DND-41 (cell line): ENCODE measurements at regions not wholly inside any gene's neighbourhood (a gene's known extent, or its start where the extent isn't known, plus 50 kb on each side); places are given as distances from the start of the nearest gene placed in this dataset.

ENCODE experiments used
- ATAC-seq: fragments of 200-7000 bp; cut with Tn5 transposase; 3 replicates; pipeline ENCODE4 v1.9.1; 2021; ENCODE audit warnings: low read depth; ENCODE audit not compliant: insufficient read depth
- DNase-seq: peaks from one replicate; pipeline ENCODE4 v3.0.0-alpha.2; 2020
- H2AFZ ChIP-seq: 2 replicates; pipeline ENCODE4 v1.6.0; 2012; ENCODE audit warnings: low read depth, low read length
- H3K27ac ChIP-seq: 2 replicates; pipeline ENCODE4 v1.5.1; 2012; ENCODE audit warnings: low read length, inconsistent platforms
- H3K27me3 ChIP-seq: fragments of 200-600 bp; sonication (generic); 2 replicates; pipeline ENCODE4 v1.6.0; 2012; ENCODE audit warnings: low read length, mild to moderate bottlenecking, inconsistent platforms; ENCODE audit not compliant: insufficient read depth, poor library complexity
- H3K36me3 ChIP-seq: 2 replicates; pipeline ENCODE4 v1.5.1; 2012; ENCODE audit warnings: low read length, inconsistent platforms; ENCODE audit not compliant: insufficient read depth
- H3K4me1 ChIP-seq: 2 replicates; pipeline ENCODE4 v1.5.1; 2012; ENCODE audit warnings: mild to moderate bottlenecking, low read length; ENCODE audit not compliant: insufficient read depth
- H3K4me2 ChIP-seq: 2 replicates; pipeline ENCODE4 v1.6.0; 2012; ENCODE audit warnings: mild to moderate bottlenecking, moderate library complexity, low read length, inconsistent platforms; ENCODE audit not compliant: insufficient read depth
- H3K4me3 ChIP-seq, 2 experiments: fragments of 200-600 bp in 1 of 2; shearing (Covaris generic) in 1 of 2; 2 replicates each; pipeline ENCODE4 v1.5.1; 2012 to 2016; ENCODE audit warnings: inconsistent platforms in 2 of 2, low read length in 2 of 2, mild to moderate bottlenecking in 2 of 2, low read depth in 1 of 2, moderate library complexity in 1 of 2
- H3K79me2 ChIP-seq: 2 replicates; pipeline ENCODE4 v1.6.0; 2012; ENCODE audit warnings: low read length, inconsistent platforms; ENCODE audit not compliant: insufficient read depth
- H3K9ac ChIP-seq: 2 replicates; pipeline ENCODE4 v1.6.0; 2012; ENCODE audit warnings: low read depth, mild to moderate bottlenecking, inconsistent platforms, low read length, moderate library complexity
- H3K9me3 ChIP-seq: 2 replicates; pipeline ENCODE4 v1.5.1; 2012; ENCODE audit warnings: low read length, moderate library complexity, mild to moderate bottlenecking, inconsistent platforms; ENCODE audit not compliant: insufficient read depth, severe bottlenecking
- H4K20me1 ChIP-seq: 2 replicates; pipeline ENCODE4 v1.6.0; 2012; ENCODE audit warnings: low read length; ENCODE audit not compliant: insufficient read depth
- CTCF ChIP-seq: IDR thresholded peaks from 2 replicates; pipeline ENCODE4 v1.5.1; 2012; ENCODE audit warnings: borderline replicate concordance, low read length, moderate library complexity, mild to moderate bottlenecking; ENCODE audit not compliant: poor library complexity, severe bottlenecking; ENCODE audit errors: extremely low read depth
- EZH2 ChIP-seq: IDR thresholded peaks from 3 replicates; pipeline ENCODE4 v1.6.1; 2012; ENCODE audit warnings: borderline replicate concordance, low read depth, mild to moderate bottlenecking, moderate library complexity, low read length, inconsistent platforms; ENCODE audit not compliant: severe bottlenecking

- Histone ChIP-seq H3K27me3 (peaks cover 9% of the 10 kb centered on the region), H4K20me1 (no peaks in the 10 kb centered on the region), H3K27ac (no peak overlapping the region), H3K4me3 (no peak overlapping the region), H3K4me1 (no peaks in the 10 kb centered on the region), H2AFZ (no peak overlapping the region), H3K79me2 (no peaks in the 10 kb centered on the region), H3K4me2 (no peak overlapping the region), H3K36me3 (no peaks in the 10 kb centered on the region), H3K9ac (no peak overlapping the region), H3K9me3 (no peaks in the 10 kb centered on the region)
- no peak for TF ChIP-seq CTCF
- TF ChIP-seq EZH2 = no peak
- DNase-seq = no peak
- ATAC-seq = no peak
Measured at GRCh38 chr10:6813856-6814255, 233.8 kb upstream of the PRKCQ start.

GRCh38 chr10:6813306-6813705 is 233.2 kb upstream of the PRKCQ start:
- no peak for ATAC-seq
- Histone ChIP-seq H3K9me3 (no peaks in the 10 kb centered on the region), H3K27ac (no peak overlapping the region), H2AFZ (no peak overlapping the region), H3K4me3 (no peak overlapping the region), H3K27me3 (peaks cover 5% of the 10 kb centered on the region), H3K9ac (no peak overlapping the region), H4K20me1 (no peaks in the 10 kb centered on the region), H3K36me3 (no peaks in the 10 kb centered on the region), H3K79me2 (no peaks in the 10 kb centered on the region), H3K4me1 (no peaks in the 10 kb centered on the region), H3K4me2 (no peak overlapping the region)
- no peak for DNase-seq
- TF ChIP-seq CTCF (no peak), EZH2 (no peak)

GRCh38 chr10:6811153-6811552 is 231.1 kb upstream of the PRKCQ start:
- Histone ChIP-seq H3K36me3 (no peaks in the 10 kb centered on the region), H4K20me1 (no peaks in the 10 kb centered on the region), H3K79me2 (no peaks in the 10 kb centered on the region), H3K27ac (no peak overlapping the region), H3K9ac (no peak overlapping the region), H3K4me3 (no peak overlapping the region), H3K4me1 (no peaks in the 10 kb centered on the region), H3K27me3 (peaks cover 4% of the 10 kb centered on the region), H2AFZ (no peak overlapping the region), H3K9me3 (no peaks in the 10 kb centered on the region), H3K4me2 (no peak overlapping the region)
- DNase-seq (no peak), ATAC-seq (no peak)
- TF ChIP-seq EZH2 = no peak
- no peak for TF ChIP-seq CTCF

- H3K79me2 ChIP-seq = no peaks in the 10 kb centered on the region
- no peaks in the 10 kb centered on the region for H3K36me3 ChIP-seq
- H3K9ac ChIP-seq = no peak overlapping the region
- TF ChIP-seq EZH2 (no peak), CTCF (no peak)
- no peak overlapping the region for H3K4me2 ChIP-seq
- DNase-seq (no peak), ATAC-seq (no peak)
- no peak overlapping the region for H3K4me3 ChIP-seq
- H3K4me1 ChIP-seq = no peaks in the 10 kb centered on the region
- no peaks in the 10 kb centered on the region for H3K9me3 ChIP-seq
- H4K20me1 ChIP-seq = no peaks in the 10 kb centered on the region
- H2AFZ ChIP-seq = no peak overlapping the region
- H3K27me3 ChIP-seq = no peaks in the 10 kb centered on the region
- H3K27ac ChIP-seq = no peak overlapping the region
Measured at GRCh38 chr10:6803427-6803783, 223.3 kb upstream of the PRKCQ start.
